ENCODE measurements at regions not wholly inside any gene's neighbourhood (a gene's known extent, or its start where the extent isn't known, plus 50 kb on each side); places are given as distances from the start of the nearest gene placed in this dataset.

- H3K27ac Mint-ChIP-seq: no peak overlapping the region
- H3K27me3 Mint-ChIP-seq: no peaks in the 10 kb centered on the region
- H3K4me1 Mint-ChIP-seq (ENCODE audit: low read depth): no peaks in the 10 kb centered on the region
- H3K4me3 Mint-ChIP-seq: no peak overlapping the region
- no peaks in the 10 kb centered on the region for H3K9me3 Mint-ChIP-seq (ENCODE audit: low read depth)
- no peaks in the 10 kb centered on the region for H3K36me3 Mint-ChIP-seq
Observed at GRCh38 chr12:127542931-127543330, 724.0 kb upstream of the TMEM132C start.

GRCh38 chr12:127546721-127547505 is 720.1 kb upstream of the TMEM132C start:
- no peaks in the 10 kb centered on the region for H3K9me3 Mint-ChIP-seq (ENCODE audit: low read depth)
- H3K4me3 Mint-ChIP-seq: no peak overlapping the region
- no peak overlapping the region for H3K27ac Mint-ChIP-seq
- no peaks in the 10 kb centered on the region for H3K4me1 Mint-ChIP-seq (ENCODE audit: low read depth)
- H3K27me3 Mint-ChIP-seq: no peaks in the 10 kb centered on the region
- H3K36me3 Mint-ChIP-seq: no peaks in the 10 kb centered on the region

GRCh38 chr12:127548123-127548553 is 718.8 kb upstream of the TMEM132C start:
- Mint-ChIP-seq H3K4me1 (ENCODE audit: low read depth) (no peaks in the 10 kb centered on the region), H3K27ac (no peak overlapping the region), H3K4me3 (no peak overlapping the region), H3K9me3 (ENCODE audit: low read depth) (no peaks in the 10 kb centered on the region), H3K36me3 (no peaks in the 10 kb centered on the region), H3K27me3 (no peaks in the 10 kb centered on the region)

- Mint-ChIP-seq H3K27ac (no peak overlapping the region), H3K36me3 (no peaks in the 10 kb centered on the region), H3K4me1 (ENCODE audit: low read depth) (no peaks in the 10 kb centered on the region), H3K9me3 (ENCODE audit: low read depth) (no peaks in the 10 kb centered on the region), H3K4me3 (no peak overlapping the region), H3K27me3 (no peaks in the 10 kb centered on the region)
Observed at GRCh38 chr12:127550271-127550670, 716.7 kb upstream of the TMEM132C start.

GRCh38 chr12:127552838-127553237 is 714.1 kb upstream of the TMEM132C start:
- no peak overlapping the region for H3K4me3 Mint-ChIP-seq
- no peaks in the 10 kb centered on the region for H3K4me1 Mint-ChIP-seq (ENCODE audit: low read depth)
- H3K9me3 Mint-ChIP-seq (ENCODE audit: low read depth): no peaks in the 10 kb centered on the region
- no peak overlapping the region for H3K27ac Mint-ChIP-seq
- H3K27me3 Mint-ChIP-seq: no peaks in the 10 kb centered on the region
- no peaks in the 10 kb centered on the region for H3K36me3 Mint-ChIP-seq

GRCh38 chr12:127555071-127555470 is 711.9 kb upstream of the TMEM132C start:
- Mint-ChIP-seq H3K36me3 (no peaks in the 10 kb centered on the region), H3K27me3 (no peaks in the 10 kb centered on the region), H3K9me3 (ENCODE audit: low read depth) (no peaks in the 10 kb centered on the region), H3K4me1 (ENCODE audit: low read depth) (peaks cover 4% of the 10 kb centered on the region), H3K4me3 (no peak overlapping the region), H3K27ac (no peak overlapping the region)

- H3K36me3 Mint-ChIP-seq: no peaks in the 10 kb centered on the region
- H3K4me3 Mint-ChIP-seq: no peak overlapping the region
- peaks cover 4% of the 10 kb centered on the region for H3K4me1 Mint-ChIP-seq (ENCODE audit: low read depth)
- H3K9me3 Mint-ChIP-seq (ENCODE audit: low read depth): peaks cover 3% of the 10 kb centered on the region
- H3K27me3 Mint-ChIP-seq: no peaks in the 10 kb centered on the region
- no peak overlapping the region for H3K27ac Mint-ChIP-seq
Observed at GRCh38 chr12:127556231-127556886, 710.6 kb upstream of the TMEM132C start.

GRCh38 chr12:127558361-127558760 is 708.6 kb upstream of the TMEM132C start:
- H3K27ac Mint-ChIP-seq: no peak overlapping the region
- no peak overlapping the region for H3K4me3 Mint-ChIP-seq
- H3K27me3 Mint-ChIP-seq: no peaks in the 10 kb centered on the region
- H3K4me1 Mint-ChIP-seq (ENCODE audit: low read depth): peaks cover 4% of the 10 kb centered on the region
- no peaks in the 10 kb centered on the region for H3K36me3 Mint-ChIP-seq
- H3K9me3 Mint-ChIP-seq (ENCODE audit: low read depth): peaks cover 6% of the 10 kb centered on the region

- Mint-ChIP-seq H3K27me3 (no peaks in the 10 kb centered on the region), H3K4me1 (ENCODE audit: low read depth) (peaks cover 4% of the 10 kb centered on the region), H3K9me3 (ENCODE audit: low read depth) (peaks cover 6% of the 10 kb centered on the region), H3K36me3 (no peaks in the 10 kb centered on the region), H3K4me3 (no peak overlapping the region), H3K27ac (no peak overlapping the region)
Observed at GRCh38 chr12:127559349-127560040, 707.5 kb upstream of the TMEM132C start.

GRCh38 chr12:127560041-127560478 is 706.9 kb upstream of the TMEM132C start:
- Mint-ChIP-seq H3K9me3 (ENCODE audit: low read depth) (peaks cover 6% of the 10 kb centered on the region), H3K4me3 (no peak overlapping the region), H3K27ac (no peak overlapping the region), H3K36me3 (no peaks in the 10 kb centered on the region), H3K27me3 (no peaks in the 10 kb centered on the region), H3K4me1 (ENCODE audit: low read depth) (peaks cover 4% of the 10 kb centered on the region)

- peaks cover 4% of the 10 kb centered on the region for H3K4me1 Mint-ChIP-seq (ENCODE audit: low read depth)
- H3K36me3 Mint-ChIP-seq: no peaks in the 10 kb centered on the region
- H3K9me3 Mint-ChIP-seq (ENCODE audit: low read depth): peaks cover 6% of the 10 kb centered on the region
- no peaks in the 10 kb centered on the region for H3K27me3 Mint-ChIP-seq
- no peak overlapping the region for H3K27ac Mint-ChIP-seq
- H3K4me3 Mint-ChIP-seq: no peak overlapping the region
Observed at GRCh38 chr12:127562816-127563215, 704.2 kb upstream of the TMEM132C start.

- Mint-ChIP-seq H3K4me3 (no peak overlapping the region), H3K27ac (no peak overlapping the region), H3K27me3 (no peaks in the 10 kb centered on the region), H3K4me1 (ENCODE audit: low read depth) (no peaks in the 10 kb centered on the region), H3K9me3 (ENCODE audit: low read depth) (peaks cover 9% of the 10 kb centered on the region), H3K36me3 (no peaks in the 10 kb centered on the region)
Observed at GRCh38 chr12:127565241-127565640, 701.7 kb upstream of the TMEM132C start.

GRCh38 chr12:127567531-127567930 is 699.4 kb upstream of the TMEM132C start:
- H3K27ac Mint-ChIP-seq: no peak overlapping the region
- peaks cover 3% of the 10 kb centered on the region for H3K9me3 Mint-ChIP-seq (ENCODE audit: low read depth)
- no peaks in the 10 kb centered on the region for H3K36me3 Mint-ChIP-seq
- H3K4me3 Mint-ChIP-seq: no peak overlapping the region
- no peaks in the 10 kb centered on the region for H3K27me3 Mint-ChIP-seq
- H3K4me1 Mint-ChIP-seq (ENCODE audit: low read depth): no peaks in the 10 kb centered on the region

- Mint-ChIP-seq H3K27me3 (no peaks in the 10 kb centered on the region), H3K27ac (no peak overlapping the region), H3K4me3 (no peak overlapping the region), H3K36me3 (no peaks in the 10 kb centered on the region), H3K4me1 (ENCODE audit: low read depth) (no peaks in the 10 kb centered on the region), H3K9me3 (ENCODE audit: low read depth) (peaks cover 6% of the 10 kb centered on the region)
Observed at GRCh38 chr12:127570387-127570786, 696.6 kb upstream of the TMEM132C start.

GRCh38 chr12:127570793-127571360 is 696.1 kb upstream of the TMEM132C start:
- Mint-ChIP-seq H3K27me3 (no peaks in the 10 kb centered on the region), H3K9me3 (ENCODE audit: low read depth) (peaks cover 6% of the 10 kb centered on the region), H3K27ac (no peak overlapping the region), H3K4me3 (no peak overlapping the region), H3K36me3 (no peaks in the 10 kb centered on the region), H3K4me1 (ENCODE audit: low read depth) (no peaks in the 10 kb centered on the region)
